GM12873 (cell line): ENCODE measurements at regions not wholly inside any gene's neighbourhood (a gene's known extent, or its start where the extent isn't known, plus 50 kb on each side); places are given as distances from the start of the nearest gene placed in this dataset.

Source experiments
- CTCF ChIP-seq: IDR thresholded peaks from 2 replicates; pipeline ENCODE4 v1.5.1; 2012; ENCODE audit warnings: low read depth, mild to moderate bottlenecking, moderate library complexity, low read length, control low read depth; ENCODE audit not compliant: insufficient read depth; ENCODE audit errors: missing control alignments

GRCh38 chr1:38198621-38199020, 152.0 kb upstream of the POU3F1 start:
- TF ChIP-seq CTCF, result no peak

GRCh38 chr1:38198099-38198498, 151.5 kb upstream of the POU3F1 start:
- TF ChIP-seq CTCF, result no peak

GRCh38 chr1:38197312-38198061, 150.9 kb upstream of the POU3F1 start:
- TF ChIP-seq CTCF, result no peak

GRCh38 chr1:38194472-38194871, 147.9 kb upstream of the POU3F1 start:
- TF ChIP-seq CTCF, result no peak

- no peak for TF ChIP-seq CTCF
Observed at GRCh38 chr1:38193040-38193439, 146.4 kb upstream of the POU3F1 start.

- no peak for TF ChIP-seq CTCF
Observed at GRCh38 chr1:38191461-38191860, 144.9 kb upstream of the POU3F1 start.

- no peak for TF ChIP-seq CTCF
Observed at GRCh38 chr1:38190983-38191382, 144.4 kb upstream of the POU3F1 start.

- TF ChIP-seq CTCF, result no peak
Observed at GRCh38 chr1:38187552-38187951, 141.0 kb upstream of the POU3F1 start.
